ENCODE measurements at regions not wholly inside any gene's neighbourhood (a gene's known extent, or its start where the extent isn't known, plus 50 kb on each side); places are given as distances from the start of the nearest gene placed in this dataset.
A peak's percentile ranks its signal among the peaks of the same experiment; 100 is the strongest.

DNA sequence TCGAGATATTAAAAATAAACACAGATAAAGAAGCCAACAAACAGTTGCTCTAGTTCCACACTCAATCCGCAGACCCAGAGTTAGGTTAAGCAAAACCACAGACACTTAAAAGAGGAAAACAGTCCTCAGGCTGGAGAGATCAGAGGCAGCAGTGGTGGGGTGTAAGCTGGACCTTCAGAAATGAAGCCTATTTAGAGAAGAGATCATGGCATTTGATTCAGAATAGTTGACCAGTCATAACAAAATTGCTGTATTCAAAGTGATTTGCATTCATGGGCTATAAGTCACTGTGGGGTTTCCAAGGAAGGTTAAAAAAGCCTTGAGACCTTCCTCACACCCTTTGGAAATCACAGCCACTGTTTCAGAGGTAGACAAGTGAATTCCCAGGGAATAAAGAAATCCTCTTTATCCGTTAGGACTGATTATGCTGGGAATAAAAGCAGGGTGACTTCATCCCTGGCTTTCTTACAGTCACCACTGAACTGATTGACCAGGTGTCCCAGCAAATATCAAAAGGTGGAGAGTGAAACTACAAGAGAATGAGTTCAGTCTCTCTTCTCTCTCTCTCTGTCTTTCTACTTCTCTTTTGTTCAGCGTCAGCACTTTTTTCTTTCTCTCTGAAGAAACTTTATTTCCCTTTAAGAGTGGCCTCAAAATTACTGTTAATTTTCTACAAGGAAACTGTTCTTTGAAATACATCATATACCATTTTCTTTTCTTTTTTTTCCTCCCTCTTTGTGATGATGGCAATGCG lies 171.8 kb upstream of the PIK3C3 start:
- H3K4me3 ChIP-seq (ENCODE audit: low read length), result no peak overlapping the region
- DNase-seq (ENCODE audit: low read depth), result no peak
- no peaks in the 10 kb centered on the region for H3K4me1 ChIP-seq (ENCODE audit: control insufficient read depth, insufficient read depth, low read length)
- H3K36me3 ChIP-seq (ENCODE audit: control insufficient read depth, insufficient read depth, low read length, severe bottlenecking), result no peaks in the 10 kb centered on the region
- H3K9ac ChIP-seq (ENCODE audit: low read length), result no peak overlapping the region
- H3K27me3 ChIP-seq (replicated peaks; ENCODE audit: control insufficient read depth, insufficient read depth, low read length), result peaks cover 3% of the 10 kb centered on the region
- H3K9me3 ChIP-seq (ENCODE audit: control insufficient read depth, low read length), result no peaks in the 10 kb centered on the region

DNA sequence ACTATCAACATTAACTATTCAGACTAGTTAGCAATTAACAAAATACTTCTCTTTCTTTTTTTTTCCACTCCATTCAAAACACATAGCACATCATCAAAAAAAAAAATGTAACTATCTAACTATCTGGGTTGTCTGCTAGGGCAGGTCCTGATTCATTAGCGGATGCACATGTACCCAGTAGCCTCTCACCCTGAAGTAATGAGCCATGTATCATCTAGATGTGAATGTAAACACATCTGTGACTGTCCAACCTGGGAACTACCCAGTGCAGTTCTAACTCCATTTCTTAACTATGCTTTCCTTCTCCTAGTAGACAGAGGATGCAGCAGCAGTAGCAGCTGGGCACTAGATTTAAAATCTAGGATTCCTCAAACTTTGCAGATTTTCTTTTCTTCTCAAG lies 183.1 kb upstream of the PIK3C3 start:
- no peak for DNase-seq (ENCODE audit: low read depth)
- Histone ChIP-seq H3K4me3 (ENCODE audit: low read length) (no peak overlapping the region), H3K9ac (ENCODE audit: low read length) (no peak overlapping the region), H3K4me1 (ENCODE audit: control insufficient read depth, insufficient read depth, low read length) (no peaks in the 10 kb centered on the region), H3K27me3 (replicated peaks; ENCODE audit: control insufficient read depth, insufficient read depth, low read length) (peaks cover 3% of the 10 kb centered on the region), H3K36me3 (ENCODE audit: control insufficient read depth, insufficient read depth, low read length, severe bottlenecking) (no peaks in the 10 kb centered on the region), H3K9me3 (ENCODE audit: control insufficient read depth, low read length) (no peaks in the 10 kb centered on the region)

DNA sequence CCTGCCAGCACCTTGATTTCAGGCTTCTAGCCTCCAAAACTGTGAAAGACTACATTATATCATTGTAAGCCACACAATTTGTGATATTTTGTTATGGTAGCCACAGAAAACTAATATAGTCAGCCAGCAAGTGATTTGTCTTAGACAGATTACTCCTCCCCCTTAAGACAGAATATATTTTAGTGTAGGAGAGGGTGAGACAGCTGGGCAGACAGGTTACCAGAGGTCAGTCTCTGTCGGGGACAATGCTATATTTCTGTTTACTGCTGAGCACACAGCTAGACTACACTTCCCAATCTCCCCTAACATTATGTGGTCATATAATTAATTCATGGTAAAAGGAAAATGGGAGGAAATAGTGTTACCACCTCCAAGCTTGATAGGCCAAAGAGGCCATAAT lies 185.8 kb upstream of the PIK3C3 start:
- no peak overlapping the region for H3K9ac ChIP-seq (ENCODE audit: low read length)
- H3K9me3 ChIP-seq (ENCODE audit: control insufficient read depth, low read length), result no peaks in the 10 kb centered on the region
- no peaks in the 10 kb centered on the region for H3K4me1 ChIP-seq (ENCODE audit: control insufficient read depth, insufficient read depth, low read length)
- H3K4me3 ChIP-seq (ENCODE audit: low read length), result no peak overlapping the region
- H3K36me3 ChIP-seq (ENCODE audit: control insufficient read depth, insufficient read depth, low read length, severe bottlenecking), result no peaks in the 10 kb centered on the region
- peaks cover 8% of the 10 kb centered on the region for H3K27me3 ChIP-seq (replicated peaks; ENCODE audit: control insufficient read depth, insufficient read depth, low read length)
- no peak for DNase-seq (ENCODE audit: low read depth)

DNA sequence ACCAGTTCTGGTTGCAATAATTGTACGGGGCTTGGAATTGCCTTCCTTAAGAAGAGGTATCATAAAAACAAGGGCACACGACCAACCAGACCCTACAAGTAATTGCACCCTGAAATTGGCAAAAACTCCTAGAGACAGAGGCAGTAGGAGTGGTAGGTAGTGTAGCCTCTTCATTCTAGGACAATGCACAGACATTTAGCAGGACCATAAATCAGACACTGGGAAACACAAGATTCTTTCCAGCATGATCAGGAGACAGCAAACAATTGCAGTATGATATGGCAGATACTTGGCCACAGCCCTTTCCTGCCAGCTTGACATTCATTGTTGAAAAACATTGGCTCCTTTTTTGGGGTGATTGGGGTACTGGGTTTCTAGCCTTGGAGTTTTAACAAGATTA lies 186.6 kb upstream of the PIK3C3 start:
- Histone ChIP-seq H3K9me3 (ENCODE audit: control insufficient read depth, low read length) (no peaks in the 10 kb centered on the region), H3K9ac (ENCODE audit: low read length) (no peak overlapping the region), H3K4me1 (ENCODE audit: control insufficient read depth, insufficient read depth, low read length) (no peaks in the 10 kb centered on the region), H3K27me3 (replicated peaks; ENCODE audit: control insufficient read depth, insufficient read depth, low read length) (peaks cover 8% of the 10 kb centered on the region), H3K4me3 (ENCODE audit: low read length) (no peak overlapping the region), H3K36me3 (ENCODE audit: control insufficient read depth, insufficient read depth, low read length, severe bottlenecking) (no peaks in the 10 kb centered on the region)
- no peak for DNase-seq (ENCODE audit: low read depth)

DNA sequence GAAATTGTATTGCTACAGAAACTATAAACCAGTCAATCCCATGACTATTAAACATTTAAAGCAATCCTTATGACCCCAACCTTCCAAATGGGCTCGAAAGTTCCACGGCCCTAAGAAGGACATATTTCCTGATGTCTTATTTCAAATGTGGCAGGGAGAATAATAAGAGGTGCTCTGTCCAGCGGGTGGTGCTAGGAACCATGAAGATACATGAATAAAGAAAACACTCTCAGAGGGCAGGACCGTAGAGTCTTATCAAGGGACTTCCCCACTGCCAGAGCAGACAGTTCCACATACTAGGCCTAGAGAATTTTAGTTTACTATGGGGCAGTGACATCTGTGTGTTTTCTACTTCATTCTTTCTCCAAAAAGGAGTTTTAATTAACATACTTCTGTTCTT lies 187.1 kb upstream of the PIK3C3 start:
- DNase-seq (ENCODE audit: low read depth), result peak; percentile 67
- H3K27me3 ChIP-seq (replicated peaks; ENCODE audit: control insufficient read depth, insufficient read depth, low read length), result peaks cover 8% of the 10 kb centered on the region

DNA sequence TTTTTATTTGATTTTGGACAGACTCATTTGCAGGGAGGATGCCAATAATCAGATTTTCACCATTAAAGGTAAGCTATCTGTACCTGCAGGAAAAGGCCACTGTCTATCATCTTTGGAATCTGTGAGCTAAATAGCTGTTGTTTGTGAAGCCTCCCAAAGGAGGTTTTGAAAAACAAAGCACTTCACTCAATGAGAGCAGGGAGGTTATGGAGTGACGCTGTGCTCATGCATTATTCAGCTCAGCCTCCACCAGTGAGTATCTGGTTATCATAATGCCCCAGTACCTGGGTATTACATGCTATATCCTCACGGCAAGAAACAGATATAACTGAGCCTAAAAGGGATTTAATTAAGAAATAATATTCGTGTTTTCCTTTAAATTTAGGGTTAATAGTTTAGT lies 189.6 kb upstream of the PIK3C3 start:
- Histone ChIP-seq H3K36me3 (ENCODE audit: control insufficient read depth, insufficient read depth, low read length, severe bottlenecking) (no peaks in the 10 kb centered on the region), H3K9ac (ENCODE audit: low read length) (no peak overlapping the region), H3K9me3 (ENCODE audit: control insufficient read depth, low read length) (no peaks in the 10 kb centered on the region), H3K4me3 (ENCODE audit: low read length) (no peak overlapping the region), H3K4me1 (ENCODE audit: control insufficient read depth, insufficient read depth, low read length) (peaks cover 19% of the 10 kb centered on the region), H3K27me3 (replicated peaks; ENCODE audit: control insufficient read depth, insufficient read depth, low read length) (peaks cover 5% of the 10 kb centered on the region)
- DNase-seq (ENCODE audit: low read depth), result no peak

More for the DNA sequence above, 187.1 kb upstream of the PIK3C3 start:
- Histone ChIP-seq H3K36me3 (ENCODE audit: control insufficient read depth, insufficient read depth, low read length, severe bottlenecking) (no peaks in the 10 kb centered on the region), H3K9ac (ENCODE audit: low read length) (no peak overlapping the region), H3K4me3 (ENCODE audit: low read length) (no peak overlapping the region), H3K9me3 (ENCODE audit: control insufficient read depth, low read length) (no peaks in the 10 kb centered on the region), H3K4me1 (ENCODE audit: control insufficient read depth, insufficient read depth, low read length) (no peaks in the 10 kb centered on the region)

DNA sequence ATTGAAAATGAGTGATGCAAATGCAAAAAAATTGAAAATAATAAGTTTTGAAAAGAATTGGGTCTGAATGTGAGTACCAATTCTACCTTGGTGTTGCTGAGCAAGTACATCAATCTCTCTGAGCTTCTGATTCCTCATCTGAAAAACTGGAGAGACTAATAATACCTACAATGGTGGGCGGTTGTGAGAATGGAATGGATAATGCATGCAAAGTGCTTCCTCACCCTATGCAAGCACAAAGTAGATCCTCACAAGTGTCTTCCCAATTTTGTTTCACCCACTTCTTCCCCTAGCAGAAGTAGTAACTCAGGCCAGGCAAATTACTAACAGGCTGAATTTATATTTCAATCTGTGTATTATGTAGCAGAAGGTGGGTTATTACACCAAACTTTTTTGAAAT lies 191.7 kb upstream of the PIK3C3 start:
- Histone ChIP-seq H3K27me3 (replicated peaks; ENCODE audit: control insufficient read depth, insufficient read depth, low read length) (peaks cover 5% of the 10 kb centered on the region), H3K36me3 (ENCODE audit: control insufficient read depth, insufficient read depth, low read length, severe bottlenecking) (no peaks in the 10 kb centered on the region), H3K9me3 (ENCODE audit: control insufficient read depth, low read length) (no peaks in the 10 kb centered on the region), H3K4me1 (ENCODE audit: control insufficient read depth, insufficient read depth, low read length) (peaks cover 19% of the 10 kb centered on the region), H3K9ac (ENCODE audit: low read length) (no peak overlapping the region), H3K4me3 (ENCODE audit: low read length) (no peak overlapping the region)
- no peak for DNase-seq (ENCODE audit: low read depth)

DNA sequence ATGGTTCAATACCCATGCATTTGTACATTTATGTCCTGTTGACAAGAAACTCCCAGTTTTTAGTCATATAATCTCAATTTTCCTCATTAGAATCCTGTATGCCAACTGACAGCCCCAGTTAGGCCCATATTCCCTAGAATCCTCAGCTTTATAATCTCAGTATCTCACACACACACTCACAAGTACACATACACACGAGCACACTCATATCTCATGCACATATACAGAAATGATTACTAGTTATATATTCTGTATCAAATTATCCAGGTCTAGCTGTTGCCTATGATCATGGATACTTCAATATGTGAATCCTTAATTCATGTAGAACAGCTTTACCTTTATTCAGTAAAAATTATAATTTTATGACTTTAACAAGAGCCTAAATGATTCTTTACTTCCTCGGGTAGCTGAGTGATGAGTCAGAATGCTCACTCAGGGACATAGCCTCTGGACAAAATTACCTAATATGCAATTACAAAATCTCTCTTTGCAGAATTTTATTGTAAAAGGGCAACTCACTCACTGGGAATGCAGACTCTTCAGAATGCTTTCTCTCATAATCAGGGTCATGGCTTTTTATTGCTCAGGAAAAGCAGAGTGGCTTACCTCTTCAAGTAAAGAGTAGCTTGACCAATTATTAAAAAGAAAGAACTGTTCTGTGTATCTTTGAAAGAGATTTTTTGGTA lies 193.6 kb upstream of the PIK3C3 start:
- peak overlapping the region; percentile 50 for H3K9ac ChIP-seq (ENCODE audit: low read length)

DNA sequence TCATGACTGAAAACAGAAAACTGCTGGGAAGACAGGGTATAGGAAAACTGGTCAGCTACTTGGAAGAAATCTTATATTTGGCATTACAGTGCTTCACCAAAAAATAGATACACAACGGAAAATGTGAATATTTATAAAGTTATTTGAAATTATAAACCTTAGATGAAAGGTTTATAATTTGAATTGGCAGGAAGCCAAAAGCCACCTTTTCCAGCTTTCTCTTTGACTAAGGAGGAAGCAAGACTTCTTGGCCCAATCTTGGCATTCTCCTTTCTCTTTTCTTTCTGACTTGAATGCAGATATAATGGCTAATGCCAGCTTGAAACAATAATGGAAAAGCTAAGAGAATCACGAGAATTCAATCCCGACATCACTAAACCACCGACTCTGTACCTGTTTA lies 196.5 kb upstream of the PIK3C3 start:
- H3K4me3 ChIP-seq (ENCODE audit: low read length), result no peak overlapping the region
- H3K27me3 ChIP-seq (replicated peaks; ENCODE audit: control insufficient read depth, insufficient read depth, low read length), result no peaks in the 10 kb centered on the region
- peaks cover 19% of the 10 kb centered on the region for H3K4me1 ChIP-seq (ENCODE audit: control insufficient read depth, insufficient read depth, low read length)
- no peak overlapping the region for H3K9ac ChIP-seq (ENCODE audit: low read length)
- H3K36me3 ChIP-seq (ENCODE audit: control insufficient read depth, insufficient read depth, low read length, severe bottlenecking), result no peaks in the 10 kb centered on the region
- H3K9me3 ChIP-seq (ENCODE audit: control insufficient read depth, low read length), result no peaks in the 10 kb centered on the region
- DNase-seq (ENCODE audit: low read depth), result no peak

More for the DNA sequence above, 193.6 kb upstream of the PIK3C3 start:
- peak overlapping the region; percentile 46 for H3K4me3 ChIP-seq (ENCODE audit: low read length)
- no peaks in the 10 kb centered on the region for H3K9me3 ChIP-seq (ENCODE audit: control insufficient read depth, low read length)
- peak; percentile 95 for DNase-seq (ENCODE audit: low read depth)
- H3K4me1 ChIP-seq (ENCODE audit: control insufficient read depth, insufficient read depth, low read length), result peaks cover 19% of the 10 kb centered on the region
- H3K36me3 ChIP-seq (ENCODE audit: control insufficient read depth, insufficient read depth, low read length, severe bottlenecking), result no peaks in the 10 kb centered on the region
- peaks cover under 1% of the 10 kb centered on the region for H3K27me3 ChIP-seq (replicated peaks; ENCODE audit: control insufficient read depth, insufficient read depth, low read length)

DNA sequence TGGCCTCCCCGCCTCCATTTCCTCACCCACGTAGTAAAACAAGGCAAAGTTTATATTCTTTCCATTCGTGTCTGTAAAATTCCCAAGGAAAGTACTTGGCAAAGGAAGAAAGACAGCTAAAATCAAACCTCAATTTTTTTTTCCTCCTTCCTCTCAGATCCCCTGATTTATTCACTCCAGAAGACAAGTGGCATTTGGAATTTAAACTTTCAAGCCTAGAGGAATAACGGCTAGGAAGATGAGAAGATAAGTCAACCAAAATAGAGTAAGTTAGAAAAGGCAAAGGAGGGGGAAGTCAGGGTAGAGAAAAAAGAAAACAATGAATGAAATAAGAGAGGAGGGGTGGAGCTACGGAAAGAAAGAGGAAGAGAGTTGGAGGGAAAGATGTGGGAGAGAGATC lies 198.9 kb upstream of the PIK3C3 start:
- H3K4me1 ChIP-seq (ENCODE audit: control insufficient read depth, insufficient read depth, low read length), result peaks cover 6% of the 10 kb centered on the region
- no peak overlapping the region for H3K9ac ChIP-seq (ENCODE audit: low read length)
- DNase-seq (ENCODE audit: low read depth), result no peak
- H3K9me3 ChIP-seq (ENCODE audit: control insufficient read depth, low read length), result no peaks in the 10 kb centered on the region
- no peaks in the 10 kb centered on the region for H3K36me3 ChIP-seq (ENCODE audit: control insufficient read depth, insufficient read depth, low read length, severe bottlenecking)
- H3K4me3 ChIP-seq (ENCODE audit: low read length), result no peak overlapping the region
- H3K27me3 ChIP-seq (replicated peaks; ENCODE audit: control insufficient read depth, insufficient read depth, low read length), result no peaks in the 10 kb centered on the region

DNA sequence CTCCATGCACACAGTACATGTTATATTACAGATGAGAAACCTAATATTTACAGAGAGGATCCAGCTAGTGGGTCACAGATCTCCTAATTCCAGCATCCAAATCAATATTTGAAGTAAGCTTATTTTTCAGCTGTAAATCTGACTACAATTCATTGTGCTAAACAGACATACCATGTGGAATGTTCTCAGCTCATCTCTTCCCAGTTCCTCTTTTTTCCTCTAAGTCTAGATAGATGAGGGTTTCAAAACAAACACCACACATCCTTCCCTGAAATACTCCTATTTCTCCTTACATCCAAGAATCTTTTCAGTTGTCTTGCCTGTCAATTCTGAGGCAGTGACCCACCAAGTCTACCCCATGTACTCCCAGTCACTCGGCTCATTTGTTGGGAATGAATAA lies 200.7 kb upstream of the PIK3C3 start:
- no peaks in the 10 kb centered on the region for H3K27me3 ChIP-seq (replicated peaks; ENCODE audit: control insufficient read depth, insufficient read depth, low read length)
- no peak for DNase-seq (ENCODE audit: low read depth)
- no peaks in the 10 kb centered on the region for H3K9me3 ChIP-seq (ENCODE audit: control insufficient read depth, low read length)
- H3K4me3 ChIP-seq (ENCODE audit: low read length), result no peak overlapping the region
- H3K4me1 ChIP-seq (ENCODE audit: control insufficient read depth, insufficient read depth, low read length), result no peaks in the 10 kb centered on the region
- no peaks in the 10 kb centered on the region for H3K36me3 ChIP-seq (ENCODE audit: control insufficient read depth, insufficient read depth, low read length, severe bottlenecking)
- no peak overlapping the region for H3K9ac ChIP-seq (ENCODE audit: low read length)
